ENCODE measurements at regions not wholly inside any gene's neighbourhood (a gene's known extent, or its start where the extent isn't known, plus 50 kb on each side); places are given as distances from the start of the nearest gene placed in this dataset.

GRCh38 chr21:21973806-21974205, 975.6 kb downstream of the NCAM2 start:
- H3K27me3 ChIP-seq (ENCODE audit: control insufficient read depth in 1 of 2, insufficient read depth in 2 of 2, low read length in 2 of 2) = no peaks in the 10 kb centered on the region
- H3K36me3 Mint-ChIP-seq (ENCODE audit: low read depth) = no peaks in the 10 kb centered on the region
- no peak for TF ChIP-seq CTCF (IDR thresholded peaks at IDR 0.05)
- H3K4me1 ChIP-seq (ENCODE audit: insufficient read depth, low read length) = no peaks in the 10 kb centered on the region
- H3K4me1 Mint-ChIP-seq (ENCODE audit: low read depth) = no peaks in the 10 kb centered on the region
- no peak overlapping the region for H3K4me3 ChIP-seq (ENCODE audit: low read length)
- no peaks in the 10 kb centered on the region for H3K27me3 Mint-ChIP-seq
- H3K27ac Mint-ChIP-seq = no peak overlapping the region
- intact Hi-C loops (cut with DNase I, micrococcal nuclease) = no loop called here
- H3K4me3 Mint-ChIP-seq = no peak overlapping the region
- no peak overlapping the region for H3K27ac ChIP-seq (ENCODE audit: low read depth in 1 of 2, low read length in 2 of 2)
- ATAC-seq (ENCODE audit: poor library complexity) = no peak
- DNase-seq = no peak
- ChIA-PET POLR2A (no interaction called here), CTCF (no interaction called here)
- H3K9me3 ChIP-seq (ENCODE audit: control insufficient read depth in 1 of 2, insufficient read depth in 1 of 2, low read length in 2 of 2) = no peaks in the 10 kb centered on the region
- H3K9me3 Mint-ChIP-seq = no peaks in the 10 kb centered on the region
- H3K36me3 ChIP-seq (ENCODE audit: insufficient read depth, low read length) = no peaks in the 10 kb centered on the region

GRCh38 chr21:21996891-21997290, 998.7 kb downstream of the NCAM2 start:
- H3K27me3 ChIP-seq (ENCODE audit: control insufficient read depth in 1 of 2, insufficient read depth in 2 of 2, low read length in 2 of 2) = no peaks in the 10 kb centered on the region
- H3K9me3 ChIP-seq (ENCODE audit: control insufficient read depth in 1 of 2, insufficient read depth in 1 of 2, low read length in 2 of 2) = peaks cover 0 to 17% of the 10 kb centered on the region in 2 experiments
- Mint-ChIP-seq H3K27me3 (no peaks in the 10 kb centered on the region), H3K9me3 (peaks cover 3% of the 10 kb centered on the region), H3K27ac (no peak overlapping the region), H3K4me1 (ENCODE audit: low read depth) (peaks cover 4% of the 10 kb centered on the region), H3K36me3 (ENCODE audit: low read depth) (no peaks in the 10 kb centered on the region), H3K4me3 (no peak overlapping the region)
- no peak for ATAC-seq (ENCODE audit: poor library complexity)
- intact Hi-C loops (cut with DNase I, micrococcal nuclease) = no loop called here
- H3K4me3 ChIP-seq (ENCODE audit: low read length) = no peak overlapping the region
- no peaks in the 10 kb centered on the region for H3K36me3 ChIP-seq (ENCODE audit: insufficient read depth, low read length)
- POLR2A ChIA-PET = no interaction called here
- no peaks in the 10 kb centered on the region for H3K4me1 ChIP-seq (ENCODE audit: insufficient read depth, low read length)
- TF ChIP-seq CTCF (IDR thresholded peaks at IDR 0.05) = no peak
- no peak for DNase-seq
- CTCF ChIA-PET = no interaction called here
- H3K27ac ChIP-seq (ENCODE audit: low read depth in 1 of 2, low read length in 2 of 2) = no peak overlapping the region

- Histone ChIP-seq H3K36me3 (ENCODE audit: insufficient read depth, low read length) (no peaks in the 10 kb centered on the region), H3K4me3 (ENCODE audit: low read length) (no peak overlapping the region), H3K27ac (ENCODE audit: low read depth in 1 of 2, low read length in 2 of 2) (no peak overlapping the region), H3K9me3 (ENCODE audit: control insufficient read depth in 1 of 2, insufficient read depth in 1 of 2, low read length in 2 of 2) (peaks cover 0 to 17% of the 10 kb centered on the region in 2 experiments), H3K27me3 (ENCODE audit: control insufficient read depth in 1 of 2, insufficient read depth in 2 of 2, low read length in 2 of 2) (no peaks in the 10 kb centered on the region), H3K4me1 (ENCODE audit: insufficient read depth, low read length) (no peaks in the 10 kb centered on the region)
- H3K36me3 Mint-ChIP-seq (ENCODE audit: low read depth) = no peaks in the 10 kb centered on the region
- H3K27me3 Mint-ChIP-seq = no peaks in the 10 kb centered on the region
- ChIA-PET CTCF (no interaction called here), POLR2A (no interaction called here)
- peaks cover 3% of the 10 kb centered on the region for H3K9me3 Mint-ChIP-seq
- intact Hi-C loops (cut with DNase I, micrococcal nuclease) = no loop called here
- H3K4me1 Mint-ChIP-seq (ENCODE audit: low read depth) = peaks cover 4% of the 10 kb centered on the region
- no peak overlapping the region for H3K4me3 Mint-ChIP-seq
- no peak for ATAC-seq (ENCODE audit: poor library complexity)
- no peak for DNase-seq
- no peak overlapping the region for H3K27ac Mint-ChIP-seq
- TF ChIP-seq CTCF (IDR thresholded peaks at IDR 0.05) = no peak
These were observed 999.5 kb downstream of the NCAM2 start for GRCh38 chr21:21997390-21998333.

Data from CD4-positive, alpha-beta T cell (primary cell).